SK-N-DZ (cell line): ENCODE measurements at regions not wholly inside any gene's neighbourhood (a gene's known extent, or its start where the extent isn't known, plus 50 kb on each side); places are given as distances from the start of the nearest gene placed in this dataset.
A peak's percentile ranks its signal among the peaks of the same experiment; 100 is the strongest.
"Not testable (repeated sequence)": the region's sequence is repeated elsewhere in the genome, so short reads cannot be mapped to it uniquely, and the experiment has no call there.

Experiments used
- DNase-seq: peaks from one replicate; pipeline ENCODE4 v3.0.0-alpha.2; 2015; ENCODE audit warnings: low spot score

DNA sequence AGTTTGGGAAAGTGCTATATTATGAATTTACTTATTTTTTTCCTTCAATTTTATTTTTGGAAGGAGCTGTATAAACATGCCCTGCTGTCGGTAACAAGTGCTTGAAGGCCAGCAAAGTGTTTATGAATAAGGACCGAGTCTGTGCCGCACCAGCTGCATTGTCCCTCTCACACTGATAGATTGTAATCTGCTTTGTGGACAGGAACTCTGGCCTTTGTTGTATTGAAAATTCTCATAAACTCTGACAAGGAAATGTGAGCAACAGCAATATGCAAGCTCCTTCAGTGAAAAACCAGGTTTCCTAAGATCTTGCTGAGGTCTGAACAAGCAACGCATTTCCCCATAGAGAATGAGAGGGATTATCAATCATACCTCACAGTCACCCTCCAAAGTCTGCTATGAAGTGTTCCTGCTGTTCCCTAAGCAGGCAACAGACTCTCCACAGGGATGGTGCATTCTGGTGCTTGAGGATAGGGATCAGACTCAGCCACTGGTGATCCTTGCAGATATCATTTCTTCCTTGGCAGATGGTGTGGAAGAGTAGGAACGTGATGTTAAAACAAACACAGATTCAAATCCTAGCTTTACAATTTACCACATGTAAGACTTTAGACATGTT, 109.6 kb downstream of the KCNJ2 start:
- DNase-seq: peak; percentile 16

DNA sequence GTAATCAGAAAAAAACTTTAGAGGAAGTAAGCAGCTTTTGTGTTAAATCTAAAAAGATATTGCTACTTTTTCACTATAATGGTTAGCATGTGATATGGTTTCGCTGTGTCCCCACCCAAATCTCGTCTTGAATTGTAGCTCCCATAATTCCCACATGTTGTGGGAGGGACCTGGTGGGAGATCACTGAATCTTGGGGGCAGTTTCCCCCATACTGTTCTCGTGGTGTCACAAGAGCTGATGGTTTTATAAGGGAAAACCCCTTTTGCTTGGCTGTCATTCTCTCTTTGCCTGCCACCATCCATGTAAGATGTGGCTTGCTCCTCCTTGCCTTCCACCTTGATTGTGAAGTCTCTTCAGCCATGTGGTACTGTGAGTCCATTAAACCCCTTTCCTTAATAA, 117.1 kb downstream of the KCNJ2 start:
- DNase-seq: no peak

DNA sequence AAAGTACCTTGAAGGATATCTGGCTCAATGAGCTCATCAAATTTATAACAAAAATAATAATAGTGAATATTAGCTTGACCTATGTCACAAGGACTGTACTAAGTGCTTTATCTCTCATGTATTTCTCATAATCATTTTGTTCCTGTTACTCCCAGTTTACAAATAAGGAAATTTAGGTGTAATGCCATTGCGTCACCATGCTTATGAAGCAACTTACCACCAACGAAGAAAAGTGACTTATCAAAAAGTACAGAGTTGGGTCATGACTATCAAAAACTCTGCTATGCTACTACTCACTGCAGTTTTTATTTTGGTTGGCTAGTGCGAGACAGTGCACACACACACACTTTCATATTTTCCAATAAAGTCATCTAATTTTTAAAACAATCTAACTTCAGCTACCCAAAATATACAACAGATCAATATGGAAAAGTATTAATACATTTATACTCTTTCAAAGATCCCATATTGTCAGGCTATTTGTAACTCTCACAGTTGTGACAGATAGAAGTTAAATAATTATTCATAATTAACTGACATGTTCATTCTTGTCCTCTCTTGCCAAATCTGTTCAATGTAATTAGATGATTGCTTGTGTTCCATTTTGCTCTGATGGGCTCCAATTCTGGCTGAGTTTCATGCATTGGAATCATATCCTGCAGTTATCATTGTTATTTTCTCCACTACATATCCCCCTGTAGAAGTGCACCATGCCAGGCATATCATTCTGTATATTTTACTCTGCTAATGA, 119.4 kb downstream of the KCNJ2 start:
- DNase-seq: no peak

DNA sequence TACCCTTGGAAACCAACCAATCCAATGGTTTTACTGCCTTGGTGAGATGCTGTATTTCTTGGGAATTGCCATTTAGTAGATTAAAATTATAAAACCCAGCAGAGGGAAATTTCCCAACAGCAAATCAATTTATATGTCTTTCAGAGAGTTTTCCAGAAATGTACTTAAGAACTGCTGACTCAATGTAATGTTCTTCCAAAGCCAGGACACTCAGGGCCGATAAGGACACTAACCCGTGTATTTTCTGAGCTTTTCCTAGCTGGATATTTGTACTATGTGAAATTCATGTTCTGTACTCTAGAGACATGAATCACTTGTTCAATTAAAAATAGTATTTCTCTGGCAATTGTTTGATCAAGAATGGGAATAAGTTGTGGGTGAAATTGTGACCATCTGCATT, 121.4 kb downstream of the KCNJ2 start:
- DNase-seq: no peak

DNA sequence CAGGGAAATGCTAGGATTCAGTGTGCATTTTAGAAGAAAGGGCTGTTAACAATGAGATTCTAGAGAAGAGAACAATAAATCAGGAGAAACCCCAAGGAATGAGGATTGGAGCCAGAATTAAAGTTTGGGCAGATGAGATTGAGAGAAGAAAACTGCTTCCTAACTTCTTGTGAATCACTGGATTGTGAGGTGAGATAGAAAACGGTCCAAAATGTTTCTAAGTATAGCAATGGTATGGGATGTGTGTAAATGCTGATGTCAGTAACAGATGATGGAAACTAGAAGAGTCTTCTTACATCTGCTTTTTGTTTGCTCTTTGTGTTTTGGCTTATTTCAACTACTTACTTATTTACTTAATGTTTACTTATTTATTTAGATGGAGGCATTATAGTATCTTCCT, 123.0 kb downstream of the KCNJ2 start:
- DNase-seq: no peak

DNA sequence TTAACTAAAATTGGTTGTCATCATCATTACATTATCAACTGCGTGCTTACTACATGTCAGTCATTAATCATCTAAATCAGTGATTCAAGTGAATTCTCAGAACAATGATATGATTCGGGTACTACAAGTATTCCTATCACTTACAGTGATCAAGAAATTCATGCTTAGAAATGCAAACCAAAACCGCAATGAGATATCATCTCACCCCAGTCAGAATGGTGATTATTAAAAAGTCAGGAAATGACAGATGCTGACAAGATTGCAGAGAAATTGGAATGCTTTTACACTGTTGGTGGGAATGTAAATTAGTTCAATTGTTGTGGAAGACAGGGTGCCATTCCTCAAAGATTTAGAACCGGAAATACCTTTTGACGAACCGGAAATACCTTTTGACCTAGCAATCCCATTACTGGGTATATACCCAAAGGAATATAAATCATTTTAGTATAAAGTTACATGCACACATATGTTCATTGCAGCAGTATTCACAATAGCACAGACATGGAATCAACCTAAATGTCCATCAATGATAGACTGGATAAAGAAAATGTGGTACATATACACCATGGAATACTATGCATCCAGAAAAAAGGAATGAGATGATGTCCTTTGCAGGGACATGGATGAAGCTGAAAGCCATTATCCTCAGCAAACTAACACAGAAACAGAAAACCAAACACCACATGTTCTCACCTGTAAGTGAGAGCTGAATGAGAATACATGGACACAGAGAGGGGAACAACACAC, 124.4 kb downstream of the KCNJ2 start:
- DNase-seq: not testable (repeated sequence)

DNA sequence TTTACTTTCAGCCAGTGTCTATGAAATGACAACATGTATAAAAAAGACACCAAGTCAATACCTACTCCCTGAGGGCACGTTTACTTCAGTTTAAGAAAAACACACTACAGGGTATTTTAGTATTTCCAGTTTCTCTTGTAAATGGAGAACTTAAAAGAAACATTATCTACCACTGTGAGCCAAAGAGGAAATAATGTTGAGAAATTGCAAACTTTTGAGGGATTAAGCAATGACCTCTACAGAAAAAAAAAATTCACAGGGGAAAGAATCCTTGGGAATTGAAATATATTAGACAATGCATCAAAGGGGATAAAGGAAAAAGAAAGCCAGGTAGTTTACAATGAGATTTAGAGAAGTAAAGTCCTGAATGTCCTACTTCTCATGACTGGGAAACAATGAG, 126.0 kb downstream of the KCNJ2 start:
- DNase-seq: no peak

DNA sequence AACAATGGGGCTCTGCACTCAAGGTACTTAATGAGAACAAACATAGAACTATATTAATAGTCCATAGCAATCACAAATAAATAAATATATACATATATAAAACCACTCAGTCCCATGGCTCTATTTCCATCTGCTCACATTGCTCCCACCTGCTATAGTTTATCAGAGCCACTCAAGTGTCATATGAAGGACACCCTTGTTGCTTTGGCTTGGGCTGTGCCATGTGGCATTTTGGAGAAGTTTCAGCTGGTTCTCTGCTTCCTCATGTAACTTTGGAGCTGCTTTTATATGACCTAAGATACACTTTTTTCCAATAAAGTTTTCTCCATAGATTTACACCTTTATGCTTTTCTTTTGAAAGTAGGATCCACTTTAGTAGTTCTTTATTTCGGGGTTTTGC, 126.4 kb downstream of the KCNJ2 start:
- DNase-seq: no peak

DNA sequence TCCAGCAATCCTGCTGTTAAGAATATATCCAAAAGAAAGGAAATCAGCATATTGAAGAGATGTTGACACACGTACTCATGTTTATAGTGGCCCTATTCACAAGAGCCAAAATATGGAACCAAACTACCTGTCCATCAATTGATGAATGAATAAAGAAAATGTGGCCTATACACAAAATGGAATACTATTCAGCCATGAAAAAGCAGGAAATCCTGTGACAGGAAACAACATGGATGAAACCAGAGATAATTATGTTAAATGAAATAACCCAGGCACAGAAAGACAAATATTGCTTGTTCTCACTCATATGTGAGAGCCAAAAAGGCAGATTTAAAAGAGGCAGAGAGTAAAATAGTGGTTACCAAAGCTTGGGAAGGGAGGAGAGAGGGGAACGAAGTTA, 127.1 kb downstream of the KCNJ2 start:
- no peak for DNase-seq

DNA sequence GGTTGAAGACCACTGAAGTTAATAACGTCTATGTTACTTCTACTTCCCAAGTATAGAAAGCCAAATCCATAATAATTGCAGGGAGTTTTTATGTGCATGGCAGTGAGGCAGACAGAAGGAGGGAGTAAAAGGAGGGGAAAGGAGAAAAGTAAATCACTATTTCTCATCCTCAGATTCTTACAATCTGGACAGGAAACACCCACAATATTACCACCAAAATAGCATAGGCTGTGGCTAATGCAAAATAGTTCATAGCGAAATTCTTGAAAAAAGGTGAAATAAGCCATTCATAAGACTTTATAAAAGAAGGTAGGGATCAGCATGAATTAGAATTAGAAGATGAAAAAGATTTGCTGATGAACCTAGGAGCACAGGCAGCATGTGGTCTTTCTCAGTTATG, 128.1 kb downstream of the KCNJ2 start:
- no peak for DNase-seq

DNA sequence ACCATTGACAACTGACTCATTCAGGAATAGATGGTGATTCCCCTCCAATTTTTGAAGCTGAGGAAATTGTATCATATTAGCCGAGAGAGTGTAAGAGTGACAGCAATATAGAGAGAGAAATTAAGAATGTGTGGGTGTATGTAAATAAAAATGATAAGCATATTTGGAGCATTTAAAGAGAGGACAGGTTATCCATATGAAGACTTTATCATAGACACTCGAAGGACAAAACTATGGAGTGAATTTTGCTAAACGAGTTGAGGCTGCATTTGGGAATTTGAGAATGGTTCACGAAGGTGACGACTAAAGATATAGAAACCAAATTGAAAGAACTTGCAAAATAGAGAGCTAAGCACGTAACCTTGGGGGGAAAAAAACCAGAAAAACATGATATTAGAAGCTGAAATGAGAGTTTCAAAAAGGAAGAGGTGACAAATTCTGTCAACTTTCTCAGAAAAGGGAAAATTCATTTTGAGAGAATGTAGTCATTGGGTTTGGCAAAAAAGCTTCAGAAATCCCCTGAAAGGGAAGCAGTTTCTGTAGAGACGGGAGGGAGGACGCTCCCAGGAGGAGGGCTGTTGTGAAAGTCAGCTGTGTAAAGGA, 129.7 kb downstream of the KCNJ2 start:
- DNase-seq: no peak

DNA sequence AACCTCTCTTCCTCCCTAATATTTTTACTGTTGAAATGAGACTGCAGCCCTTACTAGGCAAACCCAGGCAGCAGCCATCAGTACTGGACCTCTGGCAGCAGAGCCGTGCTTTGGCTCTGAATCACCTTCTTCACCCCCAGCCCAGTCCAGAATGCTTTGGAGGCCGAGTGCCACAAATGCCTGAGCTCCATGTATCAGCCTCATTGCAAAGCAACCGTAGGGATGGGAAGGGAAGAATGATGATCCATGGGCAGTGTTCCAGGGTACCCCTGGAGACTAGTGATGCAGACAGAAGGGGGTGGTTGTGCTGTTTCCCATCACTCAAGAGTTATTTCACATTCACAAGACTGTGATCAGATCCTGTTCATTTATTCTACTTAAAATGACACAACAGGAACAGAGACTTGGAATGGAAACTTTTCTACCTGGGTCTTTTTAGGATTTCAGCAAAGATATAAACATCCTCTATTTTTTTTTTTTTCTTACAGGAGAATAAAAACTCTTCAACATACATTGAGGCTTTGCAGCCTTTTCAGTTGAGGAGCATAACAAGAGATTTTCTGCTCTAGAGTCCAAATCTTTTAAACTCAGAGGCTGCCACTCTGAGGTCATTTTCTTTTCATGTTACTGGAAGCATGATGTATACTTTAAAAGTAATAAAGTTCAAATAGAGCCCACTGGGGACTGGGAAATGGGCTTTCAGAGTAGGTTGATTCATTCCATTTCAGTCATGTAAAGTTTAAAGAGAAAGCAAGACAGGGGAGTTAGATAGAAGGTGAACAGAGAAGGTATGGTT, 138.3 kb downstream of the KCNJ2 start:
- no peak for DNase-seq

DNA sequence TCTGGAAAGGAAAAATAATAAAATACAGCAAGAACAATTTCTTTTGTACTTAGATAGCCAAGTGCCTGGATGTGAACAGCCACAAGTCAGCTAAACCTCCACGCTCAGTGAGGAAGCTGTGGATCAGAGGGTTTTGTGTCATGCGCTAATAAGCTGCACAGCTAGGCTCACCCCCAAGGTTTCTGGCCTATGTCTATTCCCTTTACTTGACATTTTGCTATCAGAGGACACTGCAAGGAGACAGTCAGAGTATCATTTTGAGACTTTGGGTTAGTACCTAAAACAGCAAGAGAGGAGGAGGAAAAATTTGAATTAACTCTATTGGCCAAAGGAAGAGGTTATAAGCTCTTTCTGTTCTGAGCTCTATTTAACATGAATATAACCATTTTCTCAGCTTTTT, 139.3 kb downstream of the KCNJ2 start:
- DNase-seq: no peak

DNA sequence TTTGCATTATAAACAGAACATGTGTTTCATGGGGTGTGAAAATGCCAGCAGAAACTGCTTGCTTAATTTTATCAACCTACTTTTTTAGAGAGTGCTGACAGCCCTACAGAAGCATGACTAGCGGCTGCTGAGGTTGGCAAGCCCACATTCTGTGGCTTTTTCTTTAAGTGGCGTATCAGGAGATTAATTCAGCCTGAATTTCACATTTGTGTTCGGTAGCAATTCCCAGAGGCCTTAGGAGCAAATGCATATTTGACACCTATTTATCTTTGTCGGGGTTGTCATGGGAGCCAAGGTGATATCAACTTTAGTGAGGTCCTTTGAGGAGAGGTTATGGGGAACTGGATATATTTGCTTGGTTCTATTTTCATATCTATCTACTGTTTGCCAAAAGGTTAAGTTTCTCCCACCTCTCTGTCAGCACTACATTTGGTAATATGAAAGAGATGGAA, 140.9 kb downstream of the KCNJ2 start:
- DNase-seq: no peak

DNA sequence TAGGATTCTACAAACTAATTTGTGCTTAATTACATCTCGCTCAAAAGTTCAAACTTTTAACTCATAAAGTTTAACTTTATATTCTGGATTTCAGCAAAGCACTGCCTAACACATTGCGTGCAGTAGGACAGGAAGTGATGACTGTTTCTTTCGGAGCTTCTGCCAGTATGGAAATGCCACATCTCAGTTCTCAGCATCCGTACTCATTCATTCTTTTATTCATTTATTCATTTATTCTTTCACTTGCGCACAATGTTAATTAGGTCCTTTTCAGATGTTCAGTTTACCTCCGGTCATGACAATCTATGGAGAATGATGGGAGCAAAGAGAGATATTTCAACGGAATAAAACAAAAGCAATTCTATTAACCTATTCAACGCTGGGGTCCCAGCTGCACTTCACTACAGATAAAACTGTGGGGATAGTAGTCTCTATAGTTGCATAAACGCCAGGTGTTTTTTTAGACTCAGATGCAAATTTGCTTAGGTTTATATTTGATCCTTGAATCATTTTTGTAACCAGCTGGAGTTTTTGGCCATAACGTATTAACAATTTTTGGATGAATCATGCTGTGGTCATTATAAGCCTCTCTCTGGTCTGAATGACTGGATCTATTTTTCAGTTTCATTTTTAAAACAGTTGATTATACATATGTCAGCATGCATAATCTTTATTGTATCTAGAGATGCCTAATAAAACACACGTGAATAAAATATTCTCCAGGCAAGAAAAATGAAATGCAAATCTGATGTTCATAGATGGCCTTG, 143.9 kb downstream of the KCNJ2 start:
- DNase-seq: no peak

DNA sequence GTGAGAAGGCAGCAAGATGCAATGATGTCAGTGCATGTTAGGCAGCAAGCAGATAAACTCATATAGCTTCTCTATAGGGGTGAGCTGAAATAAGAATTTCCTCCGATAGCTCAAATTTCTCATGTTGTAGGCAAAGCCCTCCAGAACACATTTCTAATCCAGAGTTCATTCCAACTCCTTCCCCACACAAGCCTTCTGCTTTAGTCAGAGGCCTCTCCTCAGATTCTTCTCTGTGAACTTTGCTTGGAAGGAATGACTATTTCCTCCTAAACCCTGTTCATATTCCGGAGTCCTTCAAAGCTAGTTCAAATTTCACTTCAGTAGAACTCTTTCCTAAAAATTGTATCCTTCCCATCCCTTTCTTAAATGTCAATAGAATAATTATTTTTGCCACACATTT, 144.8 kb downstream of the KCNJ2 start:
- no peak for DNase-seq

DNA sequence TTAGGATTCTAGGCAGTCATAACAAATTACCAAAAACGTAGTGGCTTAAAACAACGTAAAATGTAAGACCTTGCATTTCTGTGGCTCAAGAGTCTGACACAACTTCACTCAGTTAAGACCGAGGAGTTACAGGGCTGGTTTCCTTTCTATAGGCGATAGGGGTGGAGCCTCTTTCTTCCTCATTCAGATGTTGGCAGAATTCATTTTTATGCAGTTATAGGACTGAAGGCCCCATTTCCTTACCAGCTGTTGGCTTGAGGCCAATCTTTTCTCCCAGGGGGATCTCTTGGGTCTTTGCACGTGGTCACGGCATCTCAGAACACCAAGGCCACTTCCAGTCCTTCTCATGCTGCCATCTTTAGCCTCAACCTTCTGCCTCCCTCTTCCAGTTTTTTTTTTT, 145.2 kb downstream of the KCNJ2 start:
- DNase-seq: no peak

DNA sequence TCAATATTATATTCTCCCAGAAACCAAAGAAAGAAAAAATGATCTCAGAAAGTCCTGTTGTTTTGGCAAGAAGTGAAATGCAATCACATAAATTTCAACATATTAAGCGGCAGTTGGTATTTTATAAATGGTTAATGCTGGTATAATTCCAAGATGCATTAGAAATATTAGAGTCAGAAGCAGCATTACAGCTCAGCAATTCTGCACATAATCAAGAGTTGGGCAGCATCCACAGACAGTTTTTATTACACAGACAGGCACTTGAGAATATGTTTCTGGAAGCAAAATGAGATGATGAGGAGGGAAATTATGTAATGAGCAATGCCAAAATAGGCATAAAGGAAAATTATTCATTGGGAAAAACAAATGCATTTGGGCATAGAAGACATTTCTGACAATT, 148.1 kb downstream of the KCNJ2 start:
- no peak for DNase-seq

DNA sequence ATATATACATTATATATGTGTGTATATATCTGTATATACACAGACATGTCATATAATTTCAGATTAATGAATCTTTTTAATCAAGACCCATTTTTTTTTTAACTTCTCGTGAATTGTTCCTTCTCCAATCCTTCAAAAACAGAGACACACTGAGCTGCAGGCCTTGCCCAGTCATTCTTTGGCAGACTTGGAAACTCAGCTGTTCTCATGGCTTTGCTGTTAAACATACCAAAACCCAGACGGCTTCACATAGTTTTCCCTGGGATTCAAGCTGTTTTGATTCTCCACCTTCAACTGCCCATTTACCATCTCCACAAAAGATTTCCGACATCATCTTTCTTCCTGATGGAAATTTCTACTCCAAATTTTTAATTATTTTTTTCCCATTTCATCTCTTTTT, 148.7 kb downstream of the KCNJ2 start:
- DNase-seq: no peak

DNA sequence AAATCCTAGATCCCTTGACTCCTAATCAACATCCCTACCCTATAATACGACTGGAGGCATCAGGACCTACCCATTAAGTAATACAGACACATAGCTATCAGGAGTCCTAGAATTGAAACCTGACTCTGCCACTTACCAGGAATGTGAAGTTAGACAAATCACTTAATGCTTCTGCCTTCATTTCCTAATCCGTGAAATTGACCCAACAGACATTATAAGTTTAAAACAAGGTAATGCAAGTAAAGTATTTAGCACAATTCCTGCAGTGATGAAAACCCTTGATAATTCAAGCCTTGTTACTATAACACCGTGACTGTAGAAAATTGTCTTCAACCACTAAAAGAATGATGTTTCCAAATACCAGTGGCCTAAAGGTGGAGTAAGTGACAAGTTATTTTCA, 150.2 kb downstream of the KCNJ2 start:
- no peak for DNase-seq
